SK-N-MC (cell line): ENCODE measurements at regions not wholly inside any gene's neighbourhood (a gene's known extent, or its start where the extent isn't known, plus 50 kb on each side); places are given as distances from the start of the nearest gene placed in this dataset.

Experiments
- EZH2 ChIP-seq: fragments of 200-600 bp; sonication (generic); IDR thresholded peaks from one replicate; pipeline ENCODE4 v1.6.1; 2017; ENCODE audit warnings: antibody characterized with exemption
- FOXP2 ChIP-seq: optimal IDR thresholded peaks from 2 replicates; pipeline ENCODE3; 2011; ENCODE audit warnings: mild to moderate bottlenecking, moderate library complexity; ENCODE audit not compliant: insufficient read depth; ENCODE audit errors: extremely low read length, control extremely low read depth
- POLR2AphosphoS5 ChIP-seq: IDR thresholded peaks from 2 replicates; pipeline ENCODE4 v1.6.1; 2012; ENCODE audit warnings: mild to moderate bottlenecking, low read depth, low read length, borderline replicate concordance

DNA sequence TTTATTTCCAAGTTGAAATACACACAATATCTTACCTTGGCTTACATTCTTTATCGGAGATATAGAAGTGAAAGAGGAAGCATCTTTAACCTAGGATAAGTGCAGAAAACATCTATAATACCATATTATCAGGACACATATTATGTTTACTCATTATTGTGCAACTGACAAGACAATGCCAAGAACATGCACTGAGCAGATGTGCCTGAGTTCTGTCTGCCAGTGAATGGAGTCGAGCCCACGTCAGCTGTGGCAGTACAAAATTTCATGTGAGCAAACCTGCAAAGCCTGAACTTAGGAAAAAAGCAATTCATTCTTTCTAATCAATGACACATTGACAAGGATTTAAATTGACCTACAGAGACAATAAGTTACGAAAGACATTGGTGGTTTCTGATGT, 154.4 kb downstream of the AXIN2 start:
- no peak for TF ChIP-seq FOXP2
- TF ChIP-seq POLR2AphosphoS5, result no peak
- no peak for TF ChIP-seq EZH2
